B cell (primary cell): ENCODE measurements at regions not wholly inside any gene's neighbourhood (a gene's known extent, or its start where the extent isn't known, plus 50 kb on each side); places are given as distances from the start of the nearest gene placed in this dataset.

Experiments used
- ATAC-seq: fragments of 200-7000 bp; cut with Tn5 transposase; one replicate; pipeline ENCODE4 v1.10.0; 2021; ENCODE audit warnings: low read depth, mild to moderate bottlenecking, moderate number of reproducible peaks, moderate library complexity
- CTCF ChIA-PET: fragments of 350-600 bp; sonication (Branson Sonifier 250); formaldehyde crosslinking; loops from one replicate; lab custom pipeline; 2021; ENCODE audit warnings: antibody characterized with exemption, inconsistent platforms; lab: Charles Lee
- POLR2A ChIA-PET: fragments of 350-600 bp; sonication (Branson Sonifier 250); formaldehyde crosslinking; loops from one replicate; lab custom pipeline; 2021; ENCODE audit warnings: antibody characterized with exemption; lab: Charles Lee
- DNase-seq: peaks from one replicate; pipeline ENCODE4 v3.0.0; 2013
- H2AFZ ChIP-seq: 2 replicates; pipeline ENCODE4 v1.6.1; 2012; ENCODE audit warnings: mild to moderate bottlenecking, low read depth, low read length; ENCODE audit not compliant: insufficient read depth, poor library complexity, severe bottlenecking
- H3K27ac ChIP-seq, 2 donors: 1 replicate in 1 of 2; 2 replicates in 1 of 2; pipeline ENCODE4 v1.5.1; 2012 to 2013; ENCODE audit warnings: low read length in 2 of 2, mild to moderate bottlenecking in 2 of 2, moderate library complexity in 1 of 2
- H3K27me3 ChIP-seq, 4 experiments: fragments of 200-600 bp in 1 of 4; sonication (generic) in 1 of 4; replicated peaks in 1 of 4; 1 replicate in 2 of 4; 2 replicates in 2 of 4; pipeline versions ENCODE4 v1.6.1 to v1.7.0; 2013 to 2016; ENCODE audit warnings: low read length in 3 of 4, mild to moderate bottlenecking in 2 of 4, mixed read lengths in 1 of 4, moderate library complexity in 1 of 4; ENCODE audit not compliant: insufficient read depth in 4 of 4, control insufficient read depth in 3 of 4; ENCODE audit errors: control extremely low read depth in 1 of 4
- H3K36me3 ChIP-seq, 2 experiments: replicated peaks in 1 of 2; 1 replicate in 1 of 2; 2 replicates in 1 of 2; pipeline versions ENCODE4 v1.6.1 to v1.7.1; 2013; ENCODE audit warnings: low read length in 1 of 2; ENCODE audit not compliant: insufficient read depth in 2 of 2, control insufficient read depth in 1 of 2; ENCODE audit errors: control extremely low read depth in 1 of 2, extremely low read depth in 1 of 2
- H3K4me1 ChIP-seq, 2 donors: fragments of 200-600 bp in 1 of 2; sonication (generic) in 1 of 2; 1 replicate in 1 of 2; 2 replicates in 1 of 2; pipeline versions ENCODE4 v1.5.1 to v1.6.1; 2013 to 2017; ENCODE audit warnings: low read length in 2 of 2; ENCODE audit not compliant: control insufficient read depth in 2 of 2, insufficient read depth in 2 of 2
- H3K4me2 ChIP-seq: replicated peaks from 2 replicates; pipeline ENCODE3; 2012; ENCODE audit warnings: mild to moderate bottlenecking, low read depth, low read length; ENCODE audit not compliant: poor library complexity, severe bottlenecking
- H3K4me3 ChIP-seq, 5 experiments: fragments of 200-600 bp in 1 of 5; sonication (generic) in 1 of 5; 1 replicate in 3 of 5; 2 replicates in 2 of 5; pipeline versions ENCODE4 v1.5.1 to v1.7.0; 2011 to 2016; ENCODE audit warnings: low read length in 4 of 5, mild to moderate bottlenecking in 4 of 5, low read depth in 2 of 5, control low read depth in 1 of 5, moderate library complexity in 1 of 5; ENCODE audit not compliant: insufficient read depth in 1 of 5; ENCODE audit errors: control extremely low read depth in 1 of 5, extremely low read depth in 1 of 5
- H3K79me2 ChIP-seq: fragments of 200-600 bp; sonication (generic); one replicate; pipeline ENCODE4 v1.6.0; 2016; ENCODE audit warnings: low read length; ENCODE audit not compliant: control insufficient read depth, insufficient read depth
- H3K9ac ChIP-seq: fragments of 200-600 bp; sonication (generic); 2 replicates; pipeline ENCODE4 v1.6.1; 2017; ENCODE audit warnings: mild to moderate bottlenecking, low read length, moderate library complexity
- H3K9me3 ChIP-seq, 3 donors: one replicate each; pipeline versions ENCODE4 v1.6.1 to v1.7.1; 2013; ENCODE audit warnings: low read length in 2 of 3; ENCODE audit not compliant: control insufficient read depth in 2 of 3, insufficient read depth in 1 of 3; ENCODE audit errors: control extremely low read depth in 1 of 3
- H4K20me1 ChIP-seq: 2 replicates; pipeline ENCODE4 v1.6.0; 2012; ENCODE audit warnings: mild to moderate bottlenecking, low read length; ENCODE audit not compliant: insufficient read depth, control insufficient read depth, poor library complexity, severe bottlenecking
- H3K27ac Mint-ChIP-seq: one replicate; pipeline ENCODE4 v1.8.0; 2021; ENCODE audit warnings: mixed read lengths
- H3K27me3 Mint-ChIP-seq: one replicate; pipeline ENCODE4 v1.8.0; 2021; ENCODE audit warnings: mixed read lengths
- H3K4me1 Mint-ChIP-seq: one replicate; pipeline ENCODE4 v1.8.0; 2021; ENCODE audit warnings: mixed read lengths
- H3K4me3 Mint-ChIP-seq: one replicate; pipeline ENCODE4 v1.8.0; 2021; ENCODE audit warnings: mixed read lengths
- H3K9me3 Mint-ChIP-seq: one replicate; pipeline ENCODE4 v1.8.0; 2022; ENCODE audit warnings: mixed read lengths; ENCODE audit not compliant: insufficient read depth
- CTCF ChIP-seq: fragments of 200-600 bp; IDR thresholded peaks from one replicate; pipeline ENCODE4 v1.8.0; 2022; ENCODE audit warnings: antibody characterized with exemption, mild to moderate bottlenecking
- EZH2 ChIP-seq: IDR thresholded peaks from 2 replicates; pipeline ENCODE4 v1.6.1; 2012; ENCODE audit warnings: borderline replicate concordance, low read depth, mild to moderate bottlenecking, moderate library complexity, low read length; ENCODE audit not compliant: insufficient read depth, poor library complexity, severe bottlenecking
- WGBS: methylation state at CpG from one replicate; pipeline ENCODE4 v1.1.5; 2013; ENCODE audit warnings: missing lambda C conversion rate; ENCODE audit not compliant: insufficient coverage; 5-methylcytosine and 5-hydroxymethylcytosine counted together
- intact Hi-C: fragments of 100-400 bp; cut with micrococcal nuclease; formaldehyde crosslinking; loops from one replicate; pipeline ENCODE4 v1.10.0; 2022

GRCh38 chr2:168338803-168339437 lies 91.5 kb upstream of the STK39 start:
- Mint-ChIP-seq H3K4me3 (no peak overlapping the region), H3K9me3 (no peaks in the 10 kb centered on the region), H3K27ac (no peak overlapping the region), H3K27me3 (peaks cover 10% of the 10 kb centered on the region), H3K4me1 (peaks cover 3% of the 10 kb centered on the region)
- no peaks in the 10 kb centered on the region for H3K27me3 ChIP-seq
- WGBS, result 86% methylated on average over 1 of the region's 1 CpG
- H3K27ac ChIP-seq, result no peak overlapping the region
- H3K36me3 ChIP-seq, result no peaks in the 10 kb centered on the region
- ChIA-PET POLR2A (no interaction called here), CTCF (interaction anchor here (2.5 kb wide), 1 partner anchor 178 kb away, joined by 13 read pairs; no protein-coding TSS in a partner anchor)
- no peaks in the 10 kb centered on the region for H3K79me2 ChIP-seq
- intact Hi-C loops, result loop anchor here (5.0 kb wide), 1 partner anchor 92 kb away; the partner anchor contains the start of gene STK39
- H2AFZ ChIP-seq, result no peak overlapping the region
- TF ChIP-seq CTCF, result no peak
- TF ChIP-seq EZH2, result no peak
- H3K9me3 ChIP-seq, result no peaks in the 10 kb centered on the region
- no peak overlapping the region for H3K4me3 ChIP-seq
- ATAC-seq, result no peak
- H4K20me1 ChIP-seq, result no peaks in the 10 kb centered on the region
- H3K4me1 ChIP-seq, result no peaks in the 10 kb centered on the region
- no peak for DNase-seq
- no peak overlapping the region for H3K9ac ChIP-seq
- H3K4me2 ChIP-seq, result no peak overlapping the region

GRCh38 chr2:168340931-168341330 lies 93.5 kb upstream of the STK39 start:
- H3K4me1 Mint-ChIP-seq, result peaks cover 12% of the 10 kb centered on the region
- ChIA-PET POLR2A (no interaction called here), CTCF (interaction anchor here (0.6 to 1.4 kb wide), 2 partner anchors 349 to 549 kb away, joined by 3 read pairs; no protein-coding TSS in a partner anchor)
- H3K27me3 ChIP-seq, result no peaks in the 10 kb centered on the region
- WGBS, result 75% methylated on average over 2 of the region's 5 CpGs
- peaks cover 11 to 12% of the 10 kb centered on the region in 2 donors for H3K4me1 ChIP-seq
- no peaks in the 10 kb centered on the region for H3K79me2 ChIP-seq
- no peak overlapping the region for H3K4me2 ChIP-seq
- intact Hi-C loops, result no loop called here
- H3K9ac ChIP-seq, result no peak overlapping the region
- no peak overlapping the region for H2AFZ ChIP-seq
- H3K9me3 Mint-ChIP-seq, result no peaks in the 10 kb centered on the region
- H3K27ac Mint-ChIP-seq, result no peak overlapping the region
- no peaks in the 10 kb centered on the region for H4K20me1 ChIP-seq
- H3K27me3 Mint-ChIP-seq, result peaks cover 10% of the 10 kb centered on the region
- no peak for TF ChIP-seq EZH2
- TF ChIP-seq CTCF, result no peak
- H3K4me3 ChIP-seq, result no peak overlapping the region
- DNase-seq (no peak), ATAC-seq (no peak)
- H3K4me3 Mint-ChIP-seq, result no peak overlapping the region
- H3K36me3 ChIP-seq, result no peaks in the 10 kb centered on the region
- H3K9me3 ChIP-seq, result no peaks in the 10 kb centered on the region
- no peak overlapping the region for H3K27ac ChIP-seq
